IgD-negative memory B cell (primary cell): ENCODE measurements at regions not wholly inside any gene's neighbourhood (a gene's known extent, or its start where the extent isn't known, plus 50 kb on each side); places are given as distances from the start of the nearest gene placed in this dataset.

Experiments used
- H3K27ac Mint-ChIP-seq, 3 donors: one replicate each; pipeline ENCODE4 v1.8.0; 2020 to 2022; ENCODE audit warnings: mild to moderate bottlenecking in 3 of 3, mixed read lengths in 3 of 3, moderate library complexity in 1 of 3
- H3K27me3 Mint-ChIP-seq: one replicate; pipeline ENCODE4 v1.8.0; 2021; ENCODE audit warnings: mixed read lengths
- H3K36me3 Mint-ChIP-seq: one replicate; pipeline ENCODE4 v1.8.0; 2020; ENCODE audit warnings: mild to moderate bottlenecking, mixed read lengths
- H3K4me1 Mint-ChIP-seq, 3 donors: one replicate each; pipeline ENCODE4 v1.8.0; 2020 to 2022; ENCODE audit warnings: mixed read lengths in 3 of 3, mild to moderate bottlenecking in 1 of 3
- H3K4me3 Mint-ChIP-seq, 4 donors: one replicate each; pipeline ENCODE4 v1.8.0; 2020 to 2022; ENCODE audit warnings: mild to moderate bottlenecking in 4 of 4, mixed read lengths in 4 of 4, moderate library complexity in 3 of 4
- H3K9me3 Mint-ChIP-seq, 3 donors: one replicate each; pipeline ENCODE4 v1.8.0; 2020 to 2021; ENCODE audit warnings: mixed read lengths in 3 of 3, mild to moderate bottlenecking in 1 of 3

- peaks cover 2% of the 10 kb centered on the region for H3K36me3 Mint-ChIP-seq
- no peak overlapping the region for H3K27ac Mint-ChIP-seq
These were observed 137.5 kb upstream of the C1GALT1 start for GRCh38 chr7:7044806-7045205.

GRCh38 chr7:7048213-7048612 is 134.1 kb upstream of the C1GALT1 start:
- Mint-ChIP-seq H3K4me1 (peaks cover 6 to 7% (median 6%) of the 10 kb centered on the region in 3 donors), H3K4me3 (no peak overlapping the region), H3K36me3 (peaks cover 2% of the 10 kb centered on the region), H3K27ac (no peak overlapping the region), H3K27me3 (no peaks in the 10 kb centered on the region), H3K9me3 (peaks cover 3 to 8% (median 6%) of the 10 kb centered on the region in 3 donors)

More at GRCh38 chr7:7044806-7045205, 137.5 kb upstream of the C1GALT1 start:
- Mint-ChIP-seq H3K27me3 (no peaks in the 10 kb centered on the region), H3K4me1 (no peaks in the 10 kb centered on the region), H3K9me3 (peaks cover 6 to 9% (median 8%) of the 10 kb centered on the region in 3 donors), H3K4me3 (no peak overlapping the region)

- Mint-ChIP-seq H3K27me3 (peaks cover 1% of the 10 kb centered on the region), H3K27ac (peak overlapping the region in 1 of 3 donors; percentile 1), H3K4me3 (peak overlapping the region in 1 of 4 donors; percentile 72), H3K4me1 (peaks cover 6 to 7% (median 6%) of the 10 kb centered on the region in 3 donors), H3K36me3 (no peaks in the 10 kb centered on the region), H3K9me3 (peaks cover 3 to 10% (median 6%) of the 10 kb centered on the region in 3 donors)
These were observed 131.0 kb upstream of the C1GALT1 start for GRCh38 chr7:7051206-7051877.

GRCh38 chr7:7054252-7054830 is 128.0 kb upstream of the C1GALT1 start:
- Mint-ChIP-seq H3K9me3 (peaks cover 0 to 3% (median 0%) of the 10 kb centered on the region in 3 donors), H3K36me3 (no peaks in the 10 kb centered on the region), H3K27ac (no peak overlapping the region), H3K27me3 (peaks cover 3% of the 10 kb centered on the region), H3K4me3 (no peak overlapping the region), H3K4me1 (peaks cover 6 to 7% (median 6%) of the 10 kb centered on the region in 3 donors)

GRCh38 chr7:7060828-7061599 is 121.3 kb upstream of the C1GALT1 start:
- Mint-ChIP-seq H3K27me3 (peaks cover 1% of the 10 kb centered on the region), H3K4me1 (no peaks in the 10 kb centered on the region), H3K4me3 (no peak overlapping the region), H3K36me3 (peaks cover 3% of the 10 kb centered on the region), H3K9me3 (peaks cover 0 to 1% (median 0%) of the 10 kb centered on the region in 3 donors), H3K27ac (no peak overlapping the region)

GRCh38 chr7:7077945-7078344 is 104.4 kb upstream of the C1GALT1 start:
- H3K36me3 Mint-ChIP-seq = no peaks in the 10 kb centered on the region
- no peak overlapping the region for H3K4me3 Mint-ChIP-seq
- H3K27me3 Mint-ChIP-seq = no peaks in the 10 kb centered on the region
- H3K27ac Mint-ChIP-seq = no peak overlapping the region
- H3K4me1 Mint-ChIP-seq = no peaks in the 10 kb centered on the region
- no peaks in the 10 kb centered on the region for H3K9me3 Mint-ChIP-seq

- Mint-ChIP-seq H3K9me3 (peaks cover 0 to 2% (median 0%) of the 10 kb centered on the region in 3 donors), H3K4me1 (no peaks in the 10 kb centered on the region), H3K4me3 (no peak overlapping the region), H3K36me3 (no peaks in the 10 kb centered on the region), H3K27me3 (no peaks in the 10 kb centered on the region), H3K27ac (no peak overlapping the region)
These were observed 101.5 kb upstream of the C1GALT1 start for GRCh38 chr7:7080802-7081201.

GRCh38 chr7:7090460-7090859 is 91.9 kb upstream of the C1GALT1 start:
- Mint-ChIP-seq H3K4me1 (no peaks in the 10 kb centered on the region), H3K4me3 (no peak overlapping the region), H3K27ac (no peak overlapping the region), H3K36me3 (peaks cover 2% of the 10 kb centered on the region), H3K9me3 (peaks cover 5 to 13% (median 12%) of the 10 kb centered on the region in 3 donors), H3K27me3 (peaks cover 23% of the 10 kb centered on the region)

GRCh38 chr7:7098280-7098818 is 84.0 kb upstream of the C1GALT1 start:
- H3K4me1 Mint-ChIP-seq = peaks cover 0 to 4% (median 4%) of the 10 kb centered on the region in 3 donors
- no peaks in the 10 kb centered on the region for H3K36me3 Mint-ChIP-seq
- no peaks in the 10 kb centered on the region for H3K9me3 Mint-ChIP-seq
- H3K4me3 Mint-ChIP-seq = no peak overlapping the region
- peaks cover 4% of the 10 kb centered on the region for H3K27me3 Mint-ChIP-seq
- H3K27ac Mint-ChIP-seq = no peak overlapping the region

GRCh38 chr7:7099584-7100014 is 82.7 kb upstream of the C1GALT1 start:
- no peaks in the 10 kb centered on the region for H3K9me3 Mint-ChIP-seq
- no peak overlapping the region for H3K4me3 Mint-ChIP-seq
- H3K4me1 Mint-ChIP-seq = peaks cover 0 to 6% (median 5%) of the 10 kb centered on the region in 3 donors
- H3K36me3 Mint-ChIP-seq = no peaks in the 10 kb centered on the region
- no peak overlapping the region for H3K27ac Mint-ChIP-seq
- peaks cover 2% of the 10 kb centered on the region for H3K27me3 Mint-ChIP-seq

GRCh38 chr7:7100432-7100849 is 81.9 kb upstream of the C1GALT1 start:
- Mint-ChIP-seq H3K9me3 (no peaks in the 10 kb centered on the region), H3K4me1 (peaks cover 0 to 6% (median 5%) of the 10 kb centered on the region in 3 donors), H3K4me3 (no peak overlapping the region), H3K36me3 (no peaks in the 10 kb centered on the region), H3K27ac (no peak overlapping the region), H3K27me3 (no peaks in the 10 kb centered on the region)

GRCh38 chr7:7102906-7103305 is 79.4 kb upstream of the C1GALT1 start:
- peaks cover 1 to 6% (median 5%) of the 10 kb centered on the region in 3 donors for H3K4me1 Mint-ChIP-seq
- peaks cover 0 to 3% (median 0%) of the 10 kb centered on the region in 3 donors for H3K9me3 Mint-ChIP-seq
- no peaks in the 10 kb centered on the region for H3K36me3 Mint-ChIP-seq
- no peak overlapping the region for H3K4me3 Mint-ChIP-seq
- no peaks in the 10 kb centered on the region for H3K27me3 Mint-ChIP-seq
- H3K27ac Mint-ChIP-seq = peak overlapping the region in 1 of 3 donors; percentile 55

- Mint-ChIP-seq H3K36me3 (no peaks in the 10 kb centered on the region), H3K27ac (peak overlapping the region in 2 of 3 donors; percentile 40 to 55), H3K27me3 (no peaks in the 10 kb centered on the region), H3K4me1 (peaks cover 1 to 6% (median 5%) of the 10 kb centered on the region in 3 donors), H3K9me3 (peaks cover 0 to 4% (median 0%) of the 10 kb centered on the region in 3 donors), H3K4me3 (no peak overlapping the region)
These were observed 78.7 kb upstream of the C1GALT1 start for GRCh38 chr7:7103343-7104313.

- Mint-ChIP-seq H3K4me3 (no peak overlapping the region), H3K36me3 (no peaks in the 10 kb centered on the region), H3K9me3 (peaks cover 0 to 4% (median 0%) of the 10 kb centered on the region in 3 donors), H3K27me3 (no peaks in the 10 kb centered on the region), H3K4me1 (peaks cover 1 to 6% (median 5%) of the 10 kb centered on the region in 3 donors), H3K27ac (no peak overlapping the region)
These were observed 78.0 kb upstream of the C1GALT1 start for GRCh38 chr7:7104314-7104698.
